DND-41 (cell line): ENCODE measurements at regions not wholly inside any gene's neighbourhood (a gene's known extent, or its start where the extent isn't known, plus 50 kb on each side); places are given as distances from the start of the nearest gene placed in this dataset.

Source experiments
- EZH2 ChIP-seq: IDR thresholded peaks from 3 replicates; pipeline ENCODE4 v1.6.1; 2012; ENCODE audit warnings: borderline replicate concordance, low read depth, mild to moderate bottlenecking, moderate library complexity, low read length, inconsistent platforms; ENCODE audit not compliant: severe bottlenecking
- TF ChIP-seq, protein P1 (sequence below): IDR thresholded peaks from 2 replicates; pipeline ENCODE4 v1.5.1; 2012; ENCODE audit warnings: borderline replicate concordance, low read length, moderate library complexity, mild to moderate bottlenecking; ENCODE audit not compliant: poor library complexity, severe bottlenecking; ENCODE audit errors: extremely low read depth

DNA sequence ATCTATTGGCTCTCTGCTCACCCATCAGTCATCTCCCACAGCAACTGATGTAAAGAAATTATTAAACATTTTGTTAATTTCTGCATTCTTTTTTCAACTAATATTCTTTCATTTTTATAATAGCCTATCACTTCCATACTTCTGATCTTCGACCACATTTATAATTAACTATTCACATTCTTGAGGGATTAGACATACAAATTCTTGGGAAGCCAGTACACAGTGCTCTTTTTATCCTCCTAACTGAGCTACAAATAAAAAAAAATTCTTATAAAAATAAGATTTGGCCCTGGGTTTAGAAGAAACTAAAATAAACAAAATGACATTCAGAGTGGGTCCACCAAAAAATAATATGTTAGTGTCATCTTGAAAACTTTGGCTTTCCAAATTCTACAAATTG is 103.7 kb upstream of the ITGA1 start:
- TF ChIP-seq, protein P1, sequence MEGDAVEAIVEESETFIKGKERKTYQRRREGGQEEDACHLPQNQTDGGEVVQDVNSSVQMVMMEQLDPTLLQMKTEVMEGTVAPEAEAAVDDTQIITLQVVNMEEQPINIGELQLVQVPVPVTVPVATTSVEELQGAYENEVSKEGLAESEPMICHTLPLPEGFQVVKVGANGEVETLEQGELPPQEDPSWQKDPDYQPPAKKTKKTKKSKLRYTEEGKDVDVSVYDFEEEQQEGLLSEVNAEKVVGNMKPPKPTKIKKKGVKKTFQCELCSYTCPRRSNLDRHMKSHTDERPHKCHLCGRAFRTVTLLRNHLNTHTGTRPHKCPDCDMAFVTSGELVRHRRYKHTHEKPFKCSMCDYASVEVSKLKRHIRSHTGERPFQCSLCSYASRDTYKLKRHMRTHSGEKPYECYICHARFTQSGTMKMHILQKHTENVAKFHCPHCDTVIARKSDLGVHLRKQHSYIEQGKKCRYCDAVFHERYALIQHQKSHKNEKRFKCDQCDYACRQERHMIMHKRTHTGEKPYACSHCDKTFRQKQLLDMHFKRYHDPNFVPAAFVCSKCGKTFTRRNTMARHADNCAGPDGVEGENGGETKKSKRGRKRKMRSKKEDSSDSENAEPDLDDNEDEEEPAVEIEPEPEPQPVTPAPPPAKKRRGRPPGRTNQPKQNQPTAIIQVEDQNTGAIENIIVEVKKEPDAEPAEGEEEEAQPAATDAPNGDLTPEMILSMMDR = no peak
- no peak for TF ChIP-seq EZH2
